ENCODE measurements at regions not wholly inside any gene's neighbourhood (a gene's known extent, or its start where the extent isn't known, plus 50 kb on each side); places are given as distances from the start of the nearest gene placed in this dataset.
"Not testable (repeated sequence)": the region's sequence is repeated elsewhere in the genome, so short reads cannot be mapped to it uniquely, and the experiment has no call there.

DNA sequence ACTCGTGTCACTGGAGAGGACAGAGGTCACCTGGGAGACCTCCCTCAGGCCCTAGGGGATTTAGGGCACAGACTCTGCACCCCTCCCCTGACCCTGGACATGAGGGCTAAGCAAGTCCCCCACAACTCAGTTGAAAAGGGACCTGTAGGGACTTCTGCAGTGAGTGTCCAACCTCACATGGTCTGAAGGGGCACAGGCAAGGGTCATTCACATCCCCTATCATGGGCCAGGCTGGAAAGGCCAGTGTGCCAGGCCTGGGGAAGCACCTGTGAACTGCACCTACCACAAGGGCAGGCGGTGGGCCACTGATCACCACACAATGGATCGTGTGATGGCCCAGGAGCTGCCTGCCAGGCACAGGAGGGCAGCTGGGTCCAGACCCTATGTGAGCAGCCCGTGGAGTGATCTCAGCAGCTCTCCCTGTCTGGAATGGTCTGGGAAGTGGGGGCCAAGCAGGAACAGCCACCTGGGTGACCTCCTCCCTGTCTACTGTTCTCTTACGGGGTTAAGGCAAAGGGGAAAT lies 1502.6 kb upstream of the TPTE start:
- TF ChIP-seq, protein P1, sequence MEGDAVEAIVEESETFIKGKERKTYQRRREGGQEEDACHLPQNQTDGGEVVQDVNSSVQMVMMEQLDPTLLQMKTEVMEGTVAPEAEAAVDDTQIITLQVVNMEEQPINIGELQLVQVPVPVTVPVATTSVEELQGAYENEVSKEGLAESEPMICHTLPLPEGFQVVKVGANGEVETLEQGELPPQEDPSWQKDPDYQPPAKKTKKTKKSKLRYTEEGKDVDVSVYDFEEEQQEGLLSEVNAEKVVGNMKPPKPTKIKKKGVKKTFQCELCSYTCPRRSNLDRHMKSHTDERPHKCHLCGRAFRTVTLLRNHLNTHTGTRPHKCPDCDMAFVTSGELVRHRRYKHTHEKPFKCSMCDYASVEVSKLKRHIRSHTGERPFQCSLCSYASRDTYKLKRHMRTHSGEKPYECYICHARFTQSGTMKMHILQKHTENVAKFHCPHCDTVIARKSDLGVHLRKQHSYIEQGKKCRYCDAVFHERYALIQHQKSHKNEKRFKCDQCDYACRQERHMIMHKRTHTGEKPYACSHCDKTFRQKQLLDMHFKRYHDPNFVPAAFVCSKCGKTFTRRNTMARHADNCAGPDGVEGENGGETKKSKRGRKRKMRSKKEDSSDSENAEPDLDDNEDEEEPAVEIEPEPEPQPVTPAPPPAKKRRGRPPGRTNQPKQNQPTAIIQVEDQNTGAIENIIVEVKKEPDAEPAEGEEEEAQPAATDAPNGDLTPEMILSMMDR (IDR thresholded peaks at IDR 0.05) = not testable (repeated sequence)
- TF ChIP-seq POLR2A (IDR thresholded peaks at IDR 0.05; ENCODE audit: low read depth); EP300 (IDR thresholded peaks at IDR 0.05): not testable (repeated sequence)

Data from esophagus muscularis mucosa (tissue), 4 donors.